Effector CD8-positive, alpha-beta T cell (primary cell): ENCODE measurements at regions not wholly inside any gene's neighbourhood (a gene's known extent, or its start where the extent isn't known, plus 50 kb on each side); places are given as distances from the start of the nearest gene placed in this dataset.

Experiments used
- DNase-seq: peaks from one replicate; lab custom pipeline; 2025; lab: John Stamatoyannopoulos, UW

- DNase-seq = no peak
These were observed 124.9 kb upstream of the MED13L start for GRCh38 chr12:116402163-116402939.

- DNase-seq = no peak
These were observed 126.1 kb upstream of the MED13L start for GRCh38 chr12:116403546-116403945.

DNA sequence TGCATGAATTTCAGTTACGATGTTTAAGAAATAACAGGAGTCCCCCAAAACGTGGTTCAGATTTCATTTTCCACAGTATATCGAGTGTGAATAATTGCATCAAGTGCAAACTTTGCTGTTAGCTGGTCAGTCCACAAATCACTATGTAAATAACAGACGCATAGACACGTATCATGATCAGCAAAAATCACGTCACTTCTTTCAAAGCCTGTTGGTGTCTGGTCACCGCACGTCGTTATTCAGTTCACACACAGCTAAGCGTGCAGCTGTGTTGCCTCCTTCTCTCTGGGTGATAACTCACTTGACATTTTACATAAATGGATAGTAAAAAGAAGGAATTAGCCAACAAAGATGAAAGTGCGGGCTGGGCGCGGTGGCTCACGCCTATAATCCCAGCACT, 126.8 kb upstream of the MED13L start:
- no peak for DNase-seq

DNA sequence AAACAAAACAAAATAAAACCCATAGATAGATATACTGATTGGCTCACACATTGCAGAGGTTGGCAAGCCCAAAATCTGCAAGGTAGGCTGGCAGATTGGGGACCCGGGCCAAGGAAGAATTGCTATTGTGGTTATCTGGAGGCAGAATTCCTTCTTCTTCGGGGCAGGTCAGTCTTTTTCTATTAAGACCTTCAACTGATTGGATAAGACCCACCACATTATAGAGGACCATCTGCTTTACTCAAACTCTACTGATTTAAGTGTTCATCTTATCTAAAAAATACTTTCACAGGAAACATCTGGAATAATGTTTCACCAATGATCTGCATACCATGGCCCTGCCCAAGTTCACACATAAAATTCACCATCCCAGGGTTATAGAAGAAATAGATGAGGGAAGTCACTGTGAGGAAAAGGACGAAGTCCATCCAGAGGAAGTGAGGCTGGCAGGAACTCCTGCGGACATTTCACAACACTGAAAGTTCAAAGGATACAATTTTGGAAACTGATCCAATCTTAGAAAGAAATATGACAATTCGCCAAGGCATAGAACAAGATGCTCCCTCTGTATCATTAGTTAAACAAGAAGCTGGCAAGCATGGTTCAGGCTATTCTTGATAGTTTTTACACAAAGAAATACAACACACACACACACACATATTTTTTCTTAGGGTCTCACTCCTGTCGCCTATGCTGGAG, 127.6 kb upstream of the MED13L start:
- no peak for DNase-seq

GRCh38 chr12:116406529-116406928, 129.0 kb upstream of the MED13L start:
- no peak for DNase-seq

- no peak for DNase-seq
These were observed 131.2 kb upstream of the MED13L start for GRCh38 chr12:116408489-116409250.

GRCh38 chr12:116411977-116412376, 134.5 kb upstream of the MED13L start:
- no peak for DNase-seq

- DNase-seq = no peak
These were observed 137.4 kb upstream of the MED13L start for GRCh38 chr12:116414891-116415290.

DNA sequence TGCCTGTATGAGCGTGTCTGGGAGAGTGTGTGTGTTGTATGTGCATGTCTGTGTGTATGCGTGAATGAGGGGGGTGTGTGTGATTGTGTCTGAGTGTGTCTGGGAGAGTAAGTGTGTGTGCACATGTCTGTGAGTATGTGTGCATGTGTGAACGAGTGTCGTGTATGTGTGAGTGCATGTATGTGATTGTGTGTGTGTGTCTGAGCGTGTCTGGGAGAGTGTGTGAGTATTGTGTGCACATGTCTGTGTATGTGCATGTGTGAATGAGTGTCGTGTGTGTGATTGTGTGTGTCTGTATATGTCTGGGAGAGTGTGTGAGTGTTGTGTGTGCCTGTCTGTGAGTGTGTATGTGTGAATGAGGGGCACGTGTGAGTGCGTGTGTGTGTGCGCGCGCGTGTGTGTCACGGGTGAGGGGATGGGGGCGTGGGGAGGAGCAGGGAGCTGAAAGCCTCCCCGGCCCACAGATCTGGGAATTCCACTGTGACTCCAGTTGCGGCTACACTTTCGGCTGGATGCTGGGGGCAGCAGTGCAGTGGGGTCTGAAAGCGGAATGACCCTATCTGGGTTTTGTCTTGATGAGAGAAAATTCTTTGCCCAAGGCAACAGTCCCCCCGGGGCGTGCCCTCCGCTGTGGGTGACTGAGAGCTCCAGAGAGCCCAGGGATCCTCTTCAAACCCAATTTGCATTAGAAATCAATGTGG, 138.1 kb upstream of the MED13L start:
- no peak for DNase-seq

- no peak for DNase-seq
These were observed 138.7 kb upstream of the MED13L start for GRCh38 chr12:116416166-116416565.

DNA sequence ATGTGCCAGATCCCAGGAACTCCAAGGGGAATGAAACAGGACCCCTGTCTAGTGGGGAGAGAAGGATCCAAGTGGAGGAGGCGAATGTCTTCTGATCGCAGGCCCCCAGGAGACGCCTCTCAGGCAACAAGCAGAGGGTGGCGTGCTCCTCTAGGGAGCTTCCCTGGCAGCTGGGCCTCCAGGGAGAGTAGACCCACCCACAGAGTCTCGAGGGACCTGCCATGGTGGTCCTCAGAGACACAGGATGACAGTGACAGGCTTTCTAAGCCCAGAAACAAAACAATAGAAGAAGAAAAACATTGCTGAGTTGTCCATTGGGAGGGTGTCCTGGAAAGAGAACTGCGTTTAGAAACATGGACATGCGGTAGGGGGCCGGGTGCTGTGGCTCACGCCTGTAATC, 140.6 kb upstream of the MAP1LC3B2 start:
- DNase-seq = no peak

GRCh38 chr12:116420227-116420880, 138.8 kb upstream of the MAP1LC3B2 start:
- DNase-seq = no peak

DNA sequence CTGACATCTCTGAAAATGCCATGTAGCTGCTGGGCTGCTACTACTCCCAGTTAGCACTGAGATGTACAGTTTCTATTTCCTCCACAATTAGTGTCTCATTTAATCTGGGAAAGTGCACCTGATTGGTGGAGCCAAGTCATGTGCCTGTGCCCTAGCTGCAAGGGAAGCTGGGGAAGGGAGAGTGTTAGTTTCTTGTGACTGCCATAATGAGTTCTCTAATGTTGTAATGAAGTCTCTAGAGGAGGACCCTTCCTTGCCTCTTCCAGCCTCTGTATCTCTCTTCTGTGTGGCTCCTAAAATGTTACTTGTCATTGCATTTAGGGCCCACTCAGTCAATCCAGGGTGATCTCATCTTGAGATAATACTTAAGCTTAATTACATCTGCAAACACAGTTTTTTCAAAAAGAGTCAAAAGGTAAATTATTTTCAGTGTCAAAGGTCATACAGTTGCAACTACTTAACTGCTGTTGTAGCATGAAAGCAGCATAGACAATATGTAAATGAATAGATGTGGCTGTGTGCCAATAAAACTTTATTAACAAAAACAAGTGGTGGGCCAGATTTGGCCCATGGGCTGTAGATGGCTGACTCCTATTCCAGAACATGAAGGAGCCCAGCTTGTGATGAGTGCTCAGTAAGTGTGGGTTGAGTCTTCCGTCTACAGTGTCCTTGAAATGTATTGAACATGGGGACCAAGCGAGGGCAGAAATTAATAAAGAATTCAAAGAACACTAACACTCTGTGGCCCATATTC, 137.2 kb upstream of the MAP1LC3B2 start:
- DNase-seq = no peak

- no peak for DNase-seq
These were observed 136.1 kb upstream of the MAP1LC3B2 start for GRCh38 chr12:116423094-116423493.

GRCh38 chr12:116425256-116426193, 133.7 kb upstream of the MAP1LC3B2 start:
- no peak for DNase-seq

DNA sequence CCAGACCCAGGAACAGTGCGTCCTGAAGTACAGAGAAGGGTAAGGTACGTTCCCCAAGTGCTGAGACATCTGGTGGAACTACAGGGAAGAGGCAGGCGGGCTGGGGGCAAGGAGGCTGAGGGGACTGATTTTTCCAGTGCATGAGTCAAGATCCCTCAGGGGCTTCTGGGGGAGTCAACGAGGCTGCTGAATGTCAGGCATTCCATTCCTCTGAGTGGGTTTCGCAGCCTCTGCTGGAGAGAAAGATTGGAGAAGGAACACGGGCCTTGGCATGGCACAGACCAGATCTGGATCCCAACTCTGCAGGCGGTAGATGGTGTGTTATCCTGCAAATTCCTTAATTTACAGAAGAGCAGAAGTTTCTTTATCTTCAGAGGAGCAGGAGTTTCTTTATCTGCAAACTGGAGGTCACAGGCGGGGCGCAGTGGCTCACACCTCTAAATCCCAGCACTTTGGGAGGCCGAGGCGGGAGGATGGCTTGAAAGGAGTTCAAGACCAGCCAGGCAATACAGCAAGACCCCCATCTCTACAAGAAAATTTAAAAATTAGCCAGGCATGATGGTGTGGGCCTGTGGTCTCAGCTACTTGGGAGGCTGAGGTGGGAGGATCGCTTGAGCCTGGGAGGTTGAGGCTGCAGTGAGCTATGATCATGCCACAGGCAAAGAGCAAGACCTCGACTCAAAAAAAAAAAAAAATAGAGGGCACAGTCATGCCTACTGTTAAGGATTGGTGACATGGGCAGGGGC, 132.6 kb upstream of the MAP1LC3B2 start:
- DNase-seq = no peak

DNA sequence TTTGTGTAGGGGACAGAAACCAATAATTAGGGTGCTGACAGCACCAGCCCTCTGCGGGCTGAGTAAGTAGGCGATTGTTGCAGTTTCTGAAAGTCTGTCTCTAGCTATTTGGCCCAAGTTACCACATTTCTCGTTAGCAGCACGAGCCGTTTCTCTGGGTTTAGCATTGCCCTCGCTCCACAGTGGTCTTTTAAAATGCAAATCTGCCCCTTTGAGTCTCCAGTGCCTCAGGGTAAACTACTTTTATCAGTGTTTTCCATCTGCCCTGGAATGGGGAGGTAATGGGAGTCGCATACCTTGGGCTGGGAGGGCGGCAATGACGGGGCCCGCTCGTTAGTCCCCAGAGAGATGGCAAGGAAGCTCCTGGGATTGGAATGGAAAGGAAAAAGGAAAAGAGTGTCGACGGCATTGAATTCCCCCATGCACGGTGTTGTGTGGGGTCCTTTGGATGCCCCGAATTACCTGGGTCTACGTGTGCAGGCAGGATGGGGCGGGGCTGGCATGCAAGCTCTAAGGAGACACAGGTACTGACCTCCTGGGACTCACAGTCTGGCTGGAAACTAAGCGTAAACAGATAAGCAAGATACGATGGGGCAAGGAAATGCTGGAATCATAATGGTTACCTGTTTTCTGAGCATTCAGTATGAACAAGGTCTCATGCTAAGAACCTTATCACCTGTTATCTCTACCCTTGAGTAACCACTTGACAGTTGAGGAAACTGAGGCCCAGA, 131.8 kb upstream of the MAP1LC3B2 start:
- DNase-seq = no peak

DNA sequence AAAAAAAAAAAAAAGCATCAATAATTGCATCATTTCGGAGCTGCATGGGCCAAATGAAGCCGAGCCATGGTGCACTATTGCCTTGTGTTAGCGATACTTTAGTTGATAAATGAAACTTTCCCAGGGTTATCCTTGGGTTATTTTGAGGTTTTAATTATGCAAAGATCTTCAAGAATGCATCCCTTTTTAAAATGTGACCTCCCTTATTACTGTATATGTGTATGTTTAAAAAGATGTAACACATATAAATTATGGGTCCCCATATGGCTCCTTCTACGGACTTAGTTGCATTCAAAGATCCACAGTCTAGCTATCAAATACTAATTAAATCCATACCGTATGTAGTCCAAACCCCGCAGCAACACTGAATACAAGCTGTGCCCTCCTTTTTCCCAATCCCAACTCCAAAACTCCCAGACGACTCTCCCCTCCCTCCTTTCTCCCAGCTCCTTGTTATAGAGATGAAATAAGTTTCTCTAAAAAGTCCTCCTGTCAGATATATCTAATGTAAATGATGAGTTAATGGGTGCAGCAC, 129.3 kb upstream of the MAP1LC3B2 start:
- DNase-seq = no peak
